HG02973 (cell line): ENCODE measurements at regions not wholly inside any gene's neighbourhood (a gene's known extent, or its start where the extent isn't known, plus 50 kb on each side); places are given as distances from the start of the nearest gene placed in this dataset.

Source experiments
- ATAC-seq: cut with Tn5 transposase; IDR thresholded peaks from one replicate; pipeline ENCODE4 v1.9.1; 2021; ENCODE audit warnings: moderate library complexity; ENCODE audit not compliant: unreplicated experiment

GRCh38 chr10:84078771-84079170 lies 60.5 kb upstream of the GHITM start:
- ATAC-seq, result no peak

GRCh38 chr10:84084342-84084741 lies 55.0 kb upstream of the GHITM start:
- ATAC-seq, result no peak

GRCh38 chr10:84087202-84087601 lies 52.1 kb upstream of the GHITM start:
- ATAC-seq, result no peak

GRCh38 chr10:84088626-84089025 lies 50.7 kb upstream of the GHITM start:
- no peak for ATAC-seq

GRCh38 chr10:84089162-84089561 lies 50.1 kb upstream of the GHITM start:
- ATAC-seq, result no peak
